ENCODE measurements at regions not wholly inside any gene's neighbourhood (a gene's known extent, or its start where the extent isn't known, plus 50 kb on each side); places are given as distances from the start of the nearest gene placed in this dataset.

DNA sequence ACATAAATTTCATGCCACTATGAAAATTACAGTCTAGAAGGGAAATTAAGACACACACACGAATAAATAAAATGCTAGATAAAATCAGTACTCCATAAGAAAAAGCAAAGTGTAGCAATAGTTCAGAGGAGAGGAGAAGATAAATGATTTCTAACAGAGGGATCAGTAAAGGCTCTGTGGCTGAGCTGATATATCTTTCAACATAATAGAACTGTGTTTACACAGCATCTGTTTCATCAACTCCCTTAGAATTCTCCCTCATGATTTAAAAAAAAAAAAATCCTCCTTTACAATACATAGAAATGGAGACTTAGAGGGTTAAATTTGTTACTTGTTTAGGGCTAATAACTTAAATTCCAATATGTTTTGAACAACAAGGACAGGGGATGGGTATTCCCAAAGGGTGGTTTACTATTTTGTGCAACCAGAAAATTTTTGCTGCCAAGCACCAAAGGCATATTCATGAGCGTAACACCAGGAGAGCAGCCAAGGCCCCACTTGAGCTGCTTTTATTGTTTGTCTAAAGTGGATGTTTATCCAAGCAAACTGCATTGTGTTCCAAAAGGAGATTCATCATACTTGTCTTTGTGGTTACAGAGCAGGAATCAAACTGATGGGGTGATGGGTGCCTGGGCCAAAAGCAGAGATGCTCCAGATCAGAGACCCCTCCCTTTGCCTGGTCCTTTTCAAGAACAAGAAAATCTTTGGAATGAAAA, 162.7 kb downstream of the BMP4 start:
- DNase-seq, result no peak

DNA sequence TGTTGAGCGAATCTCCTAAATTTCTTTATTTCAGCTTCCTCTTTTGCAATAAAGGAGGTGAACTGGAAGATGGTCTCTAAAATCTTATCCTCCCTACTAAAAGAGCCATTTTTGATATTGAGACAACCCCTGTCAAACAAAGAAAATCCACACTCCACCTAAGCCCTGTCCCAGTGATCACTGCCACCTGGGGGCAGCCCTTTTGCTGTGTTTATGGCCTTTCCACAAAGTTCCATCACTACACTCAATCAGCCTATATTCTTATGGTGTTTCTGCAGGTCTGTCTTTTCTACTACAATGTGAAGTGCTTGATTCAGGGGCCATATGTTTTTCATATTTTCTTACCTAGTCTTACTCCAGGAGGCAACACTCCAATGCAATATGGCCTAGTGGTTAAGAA, 163.7 kb downstream of the BMP4 start:
- DNase-seq, result no peak

DNA sequence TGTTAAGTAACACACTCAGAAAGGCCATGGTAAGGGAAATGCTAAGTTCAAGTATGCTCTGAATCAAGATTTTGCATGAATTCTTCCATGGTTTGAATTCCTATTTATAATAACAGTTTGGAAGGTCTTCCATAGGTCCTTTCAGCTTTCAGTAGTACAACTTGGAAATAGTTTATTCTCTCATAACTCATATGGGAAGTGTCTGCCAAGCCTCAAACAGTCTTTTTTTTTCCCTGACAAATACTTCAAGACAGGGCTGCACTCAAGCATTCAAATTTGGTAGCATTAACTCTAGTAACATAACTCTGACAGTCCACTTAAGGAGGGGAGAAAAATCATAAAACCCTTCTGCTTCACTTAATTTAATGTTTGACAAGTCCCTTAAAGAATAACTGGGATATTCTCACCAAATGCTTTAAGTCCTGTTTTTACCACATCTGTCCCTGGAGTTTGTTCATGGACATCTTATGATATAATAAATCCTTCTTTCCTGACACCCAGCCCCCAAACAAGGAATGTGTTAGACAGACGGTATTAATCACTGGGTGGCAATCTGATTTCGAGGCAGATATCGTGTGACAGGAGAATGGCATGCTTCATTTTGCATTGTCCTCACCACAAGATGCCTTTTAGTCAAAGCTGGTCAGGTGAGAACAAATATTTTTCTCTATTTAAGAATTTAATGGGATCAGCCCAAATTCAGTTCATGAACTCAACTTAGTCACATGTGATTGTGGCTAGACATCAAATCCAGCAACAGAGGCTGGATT, 165.7 kb downstream of the BMP4 start:
- DNase-seq, result no peak

- no peak for DNase-seq
These were observed 168.1 kb downstream of the BMP4 start for GRCh38 chr14:53788566-53788965.

- DNase-seq, result no peak
These were observed 170.6 kb downstream of the BMP4 start for GRCh38 chr14:53786045-53786444.

DNA sequence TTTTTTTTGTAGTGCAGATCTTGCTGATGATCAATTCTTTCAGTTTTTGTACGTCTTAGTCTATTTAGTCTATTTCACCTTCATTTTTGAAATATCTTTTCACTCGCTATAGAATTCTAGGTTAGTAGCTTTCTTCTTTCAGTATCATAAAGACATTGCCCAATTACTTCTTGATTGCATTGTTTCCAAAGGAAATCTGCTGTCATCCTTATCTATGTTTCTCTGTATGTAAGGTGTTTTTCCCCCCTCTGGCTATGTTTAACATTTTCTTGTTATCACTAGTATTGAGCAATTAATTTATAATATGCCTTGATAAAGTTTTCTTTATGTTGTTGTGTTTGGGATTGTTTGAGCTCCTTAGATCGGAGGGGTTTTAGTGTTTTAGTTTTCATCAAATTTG, 171.9 kb downstream of the BMP4 start:
- DNase-seq, result no peak

DNA sequence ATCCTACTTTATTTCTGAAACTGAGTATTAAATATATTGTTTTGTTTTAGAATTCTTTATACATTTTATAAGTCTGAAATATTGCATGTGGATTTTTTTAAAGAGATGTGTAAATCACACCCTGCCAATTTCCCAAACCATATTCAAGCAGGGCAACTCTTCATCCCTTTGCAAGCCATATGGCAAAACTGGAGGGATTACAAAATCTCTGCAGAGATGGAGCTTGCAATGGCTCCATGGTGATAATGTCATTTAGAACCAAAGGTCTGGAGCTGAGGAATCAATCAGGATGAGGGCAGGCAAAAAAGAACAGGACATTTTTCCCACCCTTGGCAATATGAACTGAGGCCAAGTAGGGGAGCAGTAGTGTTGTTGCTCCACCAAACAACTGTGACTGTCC, 173.4 kb downstream of the BMP4 start:
- DNase-seq, result no peak

GRCh38 chr14:53780051-53780555, 176.5 kb downstream of the BMP4 start:
- DNase-seq, result no peak

DNA sequence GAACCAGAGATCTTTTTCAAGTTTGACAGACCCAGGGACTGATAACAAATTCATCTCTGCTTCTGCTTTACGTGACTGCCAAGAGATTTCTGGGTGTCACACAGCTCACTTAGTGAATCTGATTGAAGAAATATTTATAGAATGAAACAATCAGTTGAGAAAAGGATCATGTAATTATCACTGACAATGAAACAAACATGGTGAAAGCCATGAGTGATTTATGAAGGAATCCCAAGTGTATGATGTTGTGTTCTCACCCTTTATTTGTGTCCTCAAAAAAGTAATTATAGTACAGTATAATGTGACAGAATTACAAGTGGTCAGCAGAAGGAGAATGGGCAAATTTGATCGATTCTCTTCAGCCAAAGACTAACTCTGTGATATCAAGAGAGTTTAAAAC, 177.3 kb downstream of the BMP4 start:
- DNase-seq, result no peak

GRCh38 chr14:53778263-53778662, 178.4 kb downstream of the BMP4 start:
- no peak for DNase-seq

- no peak for DNase-seq
These were observed 183.7 kb downstream of the BMP4 start for GRCh38 chr14:53772936-53773335.

DNA sequence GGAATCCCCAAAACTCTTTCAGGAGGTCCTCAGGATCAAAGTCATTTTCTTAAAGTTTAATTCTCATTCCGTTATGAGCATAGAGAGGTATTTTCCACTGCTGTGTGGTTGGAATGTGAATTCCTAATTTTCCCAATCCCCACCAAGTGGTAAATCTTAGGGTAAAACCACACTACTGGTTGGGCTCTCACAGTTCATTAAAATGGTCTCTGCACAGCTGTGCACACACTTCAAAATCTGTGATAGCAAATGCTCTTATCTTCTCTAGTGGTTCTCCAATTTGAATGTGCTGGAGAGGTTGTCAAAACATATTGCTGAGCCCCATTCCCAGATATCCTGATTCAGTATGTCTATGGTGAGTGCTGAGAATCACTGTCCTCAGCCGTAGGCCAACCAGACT, 189.1 kb downstream of the BMP4 start:
- no peak for DNase-seq

DNA sequence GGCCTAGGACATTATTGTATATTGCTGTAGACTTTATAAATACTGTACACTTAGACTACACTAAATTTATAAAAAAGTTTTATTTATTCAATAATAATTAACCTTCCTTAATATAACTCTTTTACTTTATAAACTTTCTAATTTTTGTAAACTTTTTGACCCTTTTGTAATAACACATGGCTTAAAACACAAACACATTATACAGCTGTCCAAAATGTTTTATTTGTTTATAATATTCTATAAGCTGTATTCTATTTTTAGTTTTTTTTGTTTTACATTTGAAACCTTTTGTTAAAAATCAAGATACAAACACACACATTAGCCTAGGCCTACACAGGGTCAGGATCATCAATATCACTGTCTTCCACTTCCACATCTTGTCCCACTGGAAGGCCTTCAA, 190.0 kb downstream of the BMP4 start:
- no peak for DNase-seq

GRCh38 chr14:53766106-53766505, 190.5 kb downstream of the BMP4 start:
- DNase-seq, result no peak

DNA sequence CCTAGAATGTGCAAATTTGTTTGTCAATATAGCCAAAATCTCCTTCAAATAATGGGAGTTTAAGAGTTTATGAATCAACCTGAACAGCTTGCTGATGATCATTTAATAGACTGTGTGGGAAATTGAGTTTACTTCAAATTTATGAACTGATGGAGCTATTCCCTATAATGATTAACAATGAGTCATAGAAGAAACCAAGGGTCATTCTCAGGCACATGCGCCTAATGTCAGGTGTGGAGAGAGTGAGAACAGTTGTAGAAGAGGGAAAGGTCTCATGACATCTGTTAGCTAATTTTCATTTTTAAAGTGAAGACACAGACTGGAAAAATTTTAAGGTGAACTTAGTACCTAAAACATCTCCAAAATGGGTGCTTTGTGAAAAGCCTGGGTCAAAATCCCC, 191.8 kb downstream of the BMP4 start:
- DNase-seq, result no peak

DNA sequence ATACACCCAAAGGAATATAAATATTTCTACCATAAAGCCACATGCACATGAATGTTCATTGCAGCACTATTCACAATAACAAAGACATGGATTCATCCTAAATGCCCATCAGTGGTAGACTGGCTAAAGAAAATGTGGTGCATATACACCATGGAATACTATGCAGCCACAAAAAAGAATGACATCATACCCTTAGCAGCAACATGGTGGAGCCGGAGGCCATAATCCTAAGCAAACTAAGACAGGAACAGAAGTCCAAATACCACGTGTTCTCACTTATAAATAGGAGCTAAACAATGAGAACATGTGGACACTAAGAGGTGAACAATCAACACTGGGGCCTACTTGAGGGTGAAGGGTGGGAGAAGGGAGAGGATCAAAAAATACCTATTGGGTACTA, 198.5 kb downstream of the BMP4 start:
- DNase-seq, result no peak

DNA sequence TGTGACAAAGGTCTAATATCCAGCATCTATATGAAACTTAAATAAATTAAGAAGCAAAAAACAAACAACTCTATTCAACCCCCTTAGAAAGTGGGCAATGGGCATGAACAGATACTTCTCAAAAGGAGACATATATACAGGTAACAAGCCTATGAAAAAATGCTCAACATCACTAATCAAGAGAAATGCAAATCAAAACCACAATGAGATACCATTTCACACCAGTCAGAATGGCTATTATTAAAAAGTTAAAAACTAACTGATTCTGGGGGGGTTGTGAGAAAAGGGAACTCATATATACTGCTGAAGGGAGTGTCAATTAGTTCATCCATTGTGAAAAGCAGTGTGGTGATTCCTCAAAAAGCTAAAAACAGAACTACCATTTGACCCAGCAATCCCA, 198.9 kb downstream of the BMP4 start:
- DNase-seq, result no peak

DNA sequence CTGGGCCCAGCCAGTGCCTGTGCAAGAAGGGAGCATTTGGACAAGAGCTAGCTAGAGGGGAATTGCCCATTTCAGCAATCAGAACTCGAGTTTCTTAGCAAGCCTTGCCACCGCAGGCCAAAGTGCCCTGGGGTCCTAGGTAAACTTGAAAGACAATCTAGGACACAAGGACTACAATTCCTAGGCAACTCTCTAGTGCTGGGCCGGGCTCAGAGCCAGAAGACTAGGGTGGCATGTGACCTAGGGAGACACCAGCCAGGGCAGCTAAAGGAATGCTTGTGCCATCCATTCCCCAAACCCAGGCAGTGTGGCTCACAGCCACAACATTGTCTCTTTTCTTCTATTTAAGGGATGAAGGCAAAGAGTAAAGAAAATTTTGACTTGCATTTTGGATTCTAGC, 205.0 kb downstream of the BMP4 start:
- no peak for DNase-seq

GRCh38 chr14:53748691-53749090, 207.9 kb downstream of the BMP4 start:
- no peak for DNase-seq

- DNase-seq, result no peak
These were observed 211.8 kb downstream of the BMP4 start for GRCh38 chr14:53744857-53745256.

DNA sequence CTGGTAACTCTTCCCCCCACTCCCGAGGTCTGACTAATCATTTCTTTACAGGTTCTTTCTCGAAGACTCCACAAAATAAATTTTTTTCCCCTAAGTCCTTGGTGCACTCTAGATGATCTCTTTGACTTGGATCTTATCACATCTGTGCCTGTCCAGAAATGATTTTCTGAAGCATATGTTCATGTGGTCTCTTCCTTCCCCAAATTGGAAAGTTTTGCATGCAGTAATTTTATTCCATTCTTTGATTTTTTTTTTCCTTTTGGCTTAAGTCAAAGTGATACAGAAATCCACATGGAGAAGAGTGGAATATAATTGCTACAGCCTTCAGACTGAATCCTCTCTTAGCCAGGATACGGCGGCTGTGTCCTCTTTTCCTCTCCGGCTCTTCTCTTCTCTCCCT, 213.3 kb downstream of the BMP4 start:
- DNase-seq, result no peak

DNA sequence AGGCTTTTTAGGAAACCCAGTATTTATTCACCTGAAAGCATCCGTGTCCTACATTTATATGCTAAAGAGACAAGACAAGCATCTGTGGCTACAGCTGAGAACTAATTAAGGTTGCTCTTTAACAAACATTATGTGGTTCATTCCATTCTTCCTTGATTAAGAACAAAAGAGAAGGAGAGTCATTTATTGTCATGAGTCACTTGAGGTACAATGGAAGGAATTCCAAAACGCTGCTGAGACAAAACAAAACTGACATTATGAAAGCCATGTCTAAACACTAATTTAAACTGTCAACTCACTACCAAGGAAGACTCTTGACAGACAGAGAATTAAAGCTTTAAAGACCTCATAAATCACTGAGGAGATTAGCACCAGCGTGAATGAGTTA, 214.4 kb downstream of the BMP4 start:
- DNase-seq, result no peak

DNA sequence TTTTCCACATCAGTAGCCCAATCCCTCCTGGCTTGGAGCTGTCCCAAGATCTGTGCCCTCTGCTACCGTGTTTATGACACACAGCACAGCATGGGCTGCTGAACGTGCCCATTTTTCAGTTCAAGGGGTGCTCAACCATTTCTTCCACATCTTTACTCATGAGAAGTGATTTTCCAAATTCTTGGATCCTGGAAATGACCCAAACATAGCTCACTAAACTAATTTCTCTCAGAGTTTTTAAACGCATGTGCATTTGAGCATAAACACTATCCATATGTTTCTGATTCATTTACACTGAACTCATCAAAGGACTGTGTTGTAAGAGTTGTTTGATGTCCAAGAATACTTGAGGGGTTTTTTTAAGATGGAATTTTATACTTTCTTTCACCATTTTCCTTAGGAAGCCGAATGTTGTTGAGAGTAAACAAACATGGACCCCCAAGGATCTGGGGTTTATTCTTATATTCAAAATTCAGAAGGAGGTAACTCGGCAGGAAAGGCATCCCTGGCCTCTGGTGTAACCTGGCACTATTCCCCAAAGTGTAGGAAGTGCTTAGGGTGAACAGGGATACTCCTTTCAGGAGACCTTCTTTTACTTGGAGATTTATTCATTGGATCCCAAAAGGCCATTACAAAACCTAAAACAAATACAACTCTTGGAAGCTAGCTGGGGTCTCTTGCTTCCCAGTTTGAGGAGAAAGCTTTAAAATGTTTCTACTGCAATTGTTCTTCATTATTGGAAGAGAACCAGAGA, 215.0 kb downstream of the BMP4 start:
- DNase-seq, result no peak

DNA sequence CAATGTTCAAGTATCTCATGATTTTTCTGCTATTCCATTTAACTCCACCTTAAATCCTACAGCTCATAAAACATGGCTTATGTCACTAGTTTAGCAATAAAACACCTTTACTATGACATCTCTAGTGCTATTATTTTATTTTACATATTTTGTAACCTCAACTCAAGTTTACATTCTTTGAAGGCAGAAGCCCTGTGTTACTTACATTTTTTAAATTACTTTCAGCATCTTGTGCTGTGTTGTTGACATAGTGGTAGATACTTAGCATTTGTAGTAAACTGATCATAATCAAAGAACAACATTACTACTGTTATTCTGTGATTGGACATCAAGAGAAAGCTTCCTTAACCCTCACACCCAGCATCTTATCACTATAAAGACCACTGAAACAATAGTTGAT, 216.1 kb downstream of the BMP4 start:
- no peak for DNase-seq

All from GDM1 (cell line).